H1 (cell line): ENCODE measurements at regions not wholly inside any gene's neighbourhood (a gene's known extent, or its start where the extent isn't known, plus 50 kb on each side); places are given as distances from the start of the nearest gene placed in this dataset.

ENCODE experiments used
- CTCF ChIA-PET: fragments of 300-600 bp; sonication (Branson Sonifier 250); formaldehyde crosslinking; loops from one replicate; lab custom pipeline; 2021; ENCODE audit not compliant: partially characterized antibody; lab: Charles Lee
- POLR2A ChIA-PET: fragments of 300-600 bp; sonication (Branson Sonifier 250); formaldehyde crosslinking; loops from one replicate; lab custom pipeline; 2021; ENCODE audit warnings: inconsistent platforms; ENCODE audit not compliant: partially characterized antibody; lab: Charles Lee
- DNase-seq, 2 experiments: peaks; one replicate each; pipeline versions ENCODE4 v3.0.0 to v3.0.0-alpha.2; 2010 to 2022; ENCODE audit warnings: low spot score in 2 of 2, low read depth in 1 of 2, mixed read lengths in 1 of 2
- FAIRE-seq: peaks from 2 replicates; lab custom pipeline; 2011; peaks lifted over from hg19 to GRCh38; lab: Jason Lieb, UNC
- H2AFZ ChIP-seq: 2 replicates; pipeline ENCODE4 v1.8.1; 2012; ENCODE audit warnings: low read length, inconsistent platforms
- H2AK5ac ChIP-seq: 2 replicates; pipeline ENCODE4 v1.6.1; 2013; ENCODE audit warnings: low read depth, low read length
- H2BK120ac ChIP-seq: replicated peaks from 2 replicates; pipeline ENCODE3; 2013; ENCODE audit warnings: low read depth, low read length, inconsistent platforms
- H2BK12ac ChIP-seq: 2 replicates; pipeline ENCODE4 v1.6.1; 2013; ENCODE audit warnings: low read depth, low read length
- H2BK15ac ChIP-seq: 2 replicates; pipeline ENCODE4 v1.6.1; 2013; ENCODE audit warnings: low read length
- H2BK20ac ChIP-seq: 2 replicates; pipeline ENCODE4 v1.6.1; 2013; ENCODE audit warnings: low read length
- H2BK5ac ChIP-seq: 2 replicates; pipeline ENCODE4 v1.6.1; 2013; ENCODE audit warnings: low read depth, low read length
- H3K14ac ChIP-seq: 2 replicates; pipeline ENCODE4 v1.6.1; 2013; ENCODE audit warnings: inconsistent platforms; ENCODE audit not compliant: insufficient read length
- H3K18ac ChIP-seq: 2 replicates; pipeline ENCODE4 v1.6.1; 2013; ENCODE audit warnings: low read length; ENCODE audit errors: extremely low read depth
- H3K23ac ChIP-seq: 2 replicates; pipeline ENCODE4 v1.6.1; 2013; ENCODE audit warnings: inconsistent platforms; ENCODE audit not compliant: insufficient read length
- H3K23me2 ChIP-seq: 2 replicates; pipeline ENCODE4 v1.6.1; 2013; ENCODE audit warnings: low read depth, low read length
- H3K27ac ChIP-seq: 2 replicates; pipeline ENCODE4 v1.6.1; 2011; ENCODE audit warnings: low read depth, low read length, inconsistent platforms
- H3K27me3 ChIP-seq, 4 experiments: replicated peaks in 1 of 4; 1 replicate in 1 of 4; 2 replicates in 3 of 4; pipeline versions ENCODE4 v1.6.1 to v1.8.1; 2011 to 2013; ENCODE audit warnings: low read length in 3 of 4, mild to moderate bottlenecking in 3 of 4, inconsistent platforms in 2 of 4, mixed read lengths in 2 of 4, moderate library complexity in 1 of 4; ENCODE audit not compliant: control insufficient read depth in 3 of 4, insufficient read depth in 3 of 4; ENCODE audit errors: extremely low read depth in 1 of 4
- H3K36me3 ChIP-seq, 4 experiments: 2 replicates each; pipeline versions ENCODE4 v1.6.1 to v1.8.1; 2011 to 2013; ENCODE audit warnings: mild to moderate bottlenecking in 4 of 4, low read length in 3 of 4, moderate library complexity in 2 of 4, control low read depth in 1 of 4, inconsistent platforms in 1 of 4; ENCODE audit not compliant: insufficient read depth in 4 of 4, control insufficient read depth in 2 of 4
- H3K4ac ChIP-seq: replicated peaks from 2 replicates; pipeline ENCODE3; 2013; ENCODE audit warnings: low read length, low read depth, mixed read lengths, inconsistent platforms; ENCODE audit not compliant: insufficient read length
- H3K4me1 ChIP-seq, 4 experiments: replicated peaks in 1 of 4; 1 replicate in 1 of 4; 2 replicates in 3 of 4; pipeline versions ENCODE4 v1.6.1 to v1.8.1; 2011 to 2013; ENCODE audit warnings: low read length in 3 of 4, inconsistent platforms in 2 of 4, mixed read lengths in 1 of 4; ENCODE audit not compliant: insufficient read depth in 4 of 4, control insufficient read depth in 3 of 4
- H3K4me2 ChIP-seq, 2 experiments: 2 replicates each; pipeline versions ENCODE4 v1.6.1 to v1.8.1; 2011 to 2013; ENCODE audit warnings: low read depth in 2 of 2, low read length in 2 of 2, control low read depth in 1 of 2, inconsistent platforms in 1 of 2, mild to moderate bottlenecking in 1 of 2; ENCODE audit not compliant: insufficient read depth in 1 of 2
- H3K4me3 ChIP-seq, 4 experiments: fragments of 200-600, 300-600 bp in 1 of 4; sonication (generic), shearing (Covaris generic), sonication (Bioruptor Twin) in 1 of 4; 2 replicates each; pipeline versions ENCODE4 v1.5.1 to v1.8.1; 2011 to 2016; ENCODE audit warnings: low read length in 4 of 4, low read depth in 3 of 4, control low read depth in 2 of 4, inconsistent platforms in 2 of 4, mild to moderate bottlenecking in 2 of 4, mixed read lengths in 1 of 4, moderate library complexity in 1 of 4; ENCODE audit not compliant: insufficient read depth in 2 of 4; ENCODE audit errors: extremely low read depth in 1 of 4
- H3K56ac ChIP-seq: replicated peaks from 2 replicates; pipeline ENCODE3; 2013; ENCODE audit warnings: low read depth, mild to moderate bottlenecking, mixed read lengths, low read length, inconsistent platforms; ENCODE audit not compliant: insufficient read length
- H3K79me1 ChIP-seq: 2 replicates; pipeline ENCODE4 v1.6.1; 2013; ENCODE audit warnings: low read depth, low read length, control low read depth
- H3K79me2 ChIP-seq, 2 experiments: 2 replicates each; pipeline versions ENCODE4 v1.6.1 to v1.8.1; 2012 to 2013; ENCODE audit warnings: low read length in 2 of 2, mild to moderate bottlenecking in 2 of 2, inconsistent platforms in 1 of 2; ENCODE audit not compliant: insufficient read depth in 2 of 2, control insufficient read depth in 1 of 2
- H3K9ac ChIP-seq, 4 experiments: replicated peaks in 1 of 4; 1 replicate in 1 of 4; 2 replicates in 3 of 4; pipeline versions ENCODE4 v1.6.1 to v1.8.1; 2011 to 2013; ENCODE audit warnings: low read depth in 3 of 4, low read length in 3 of 4, control low read depth in 2 of 4, mild to moderate bottlenecking in 2 of 4, moderate library complexity in 2 of 4, inconsistent platforms in 1 of 4; ENCODE audit errors: extremely low read depth in 1 of 4
- H3K9me3 ChIP-seq, 2 experiments: 2 replicates each; pipeline versions ENCODE4 v1.6.1 to v1.8.1; 2012 to 2013; ENCODE audit warnings: mild to moderate bottlenecking in 2 of 2, moderate library complexity in 2 of 2, control low read depth in 1 of 2, inconsistent platforms in 1 of 2, low read depth in 1 of 2, low read length in 1 of 2, mixed read lengths in 1 of 2; ENCODE audit not compliant: insufficient read depth in 2 of 2
- H4K20me1 ChIP-seq, 2 experiments: replicated peaks in 1 of 2; 2 replicates each; pipeline versions ENCODE3 to v1.8.1; 2011 to 2013; ENCODE audit warnings: inconsistent platforms in 2 of 2, low read length in 2 of 2, mild to moderate bottlenecking in 1 of 2; ENCODE audit not compliant: insufficient read depth in 2 of 2, control insufficient read depth in 1 of 2
- H4K5ac ChIP-seq: 2 replicates; pipeline ENCODE4 v1.6.1; 2013; ENCODE audit warnings: low read length, low read depth, mixed read lengths, inconsistent platforms; ENCODE audit not compliant: insufficient read length
- H4K8ac ChIP-seq: 2 replicates; pipeline ENCODE4 v1.8.0; 2013; ENCODE audit warnings: mild to moderate bottlenecking, moderate library complexity, low read length, inconsistent platforms; ENCODE audit not compliant: insufficient read depth; ENCODE audit errors: extremely low read depth
- H4K91ac ChIP-seq: replicated peaks from 2 replicates; pipeline ENCODE3; 2013; ENCODE audit warnings: low read length, mixed read lengths, inconsistent platforms; ENCODE audit not compliant: insufficient read length
- ASH2L ChIP-seq: fragments of 200-600, 300-600 bp; sonication (generic); IDR thresholded peaks from one replicate; pipeline ENCODE4 v1.7.1; 2017; ENCODE audit warnings: low read length
- BACH1 ChIP-seq: IDR thresholded peaks from 2 replicates; pipeline ENCODE4 v1.6.1; 2012; ENCODE audit warnings: low read length, improper control_type of control experiment
- CBX5 ChIP-seq: fragments of 300-800, 300-1000 bp; sonication (generic); IDR thresholded peaks from 2 replicates; pipeline ENCODE4 v1.7.1; 2016; ENCODE audit warnings: antibody characterized with exemption, low read length, low read depth
- EZH2 ChIP-seq: fragments of 200-600 bp; sonication (generic); IDR thresholded peaks from 2 replicates; pipeline ENCODE4 v1.7.1; 2012; ENCODE audit warnings: low read depth, mild to moderate bottlenecking, moderate library complexity, low read length, inconsistent platforms; ENCODE audit not compliant: severe bottlenecking
- GABPA ChIP-seq: IDR thresholded peaks from 2 replicates; pipeline ENCODE4 v1.6.1; 2011; ENCODE audit warnings: mild to moderate bottlenecking, low read length, moderate library complexity, borderline replicate concordance; ENCODE audit not compliant: insufficient read depth
- NANOG ChIP-seq: IDR thresholded peaks from 2 replicates; pipeline ENCODE4 v1.6.1; 2011; ENCODE audit warnings: low read length, low read depth, mild to moderate bottlenecking, inconsistent platforms; ENCODE audit not compliant: insufficient read depth, poor library complexity, severe bottlenecking
- RXRA ChIP-seq: IDR thresholded peaks from 2 replicates; pipeline ENCODE4 v1.6.1; 2011; ENCODE audit warnings: low read depth, mild to moderate bottlenecking, low read length, moderate library complexity; ENCODE audit not compliant: insufficient read depth
- SP4 ChIP-seq: IDR thresholded peaks from 2 replicates; pipeline ENCODE4 v1.6.1; 2012; ENCODE audit warnings: low read length, inconsistent platforms
- WGBS, 2 experiments: shearing (Covaris generic) in 1 of 2; methylation state at CpG; one replicate each; pipeline versions ENCODE4 v1.1.6 to v1.1.7; 2013 to 2015; ENCODE audit warnings: low lambda C conversion rate in 2 of 2, mixed read lengths in 2 of 2, inconsistent platforms in 1 of 2, low coverage in 1 of 2, missing lambda C conversion rate in 1 of 2; ENCODE audit not compliant: insufficient replicate concordance in 2 of 2, insufficient coverage in 1 of 2, insufficient read length in 1 of 2; ENCODE audit errors: extremely low coverage in 1 of 2, missing lambda C conversion rate in 1 of 2; 5-methylcytosine and 5-hydroxymethylcytosine counted together

DNA sequence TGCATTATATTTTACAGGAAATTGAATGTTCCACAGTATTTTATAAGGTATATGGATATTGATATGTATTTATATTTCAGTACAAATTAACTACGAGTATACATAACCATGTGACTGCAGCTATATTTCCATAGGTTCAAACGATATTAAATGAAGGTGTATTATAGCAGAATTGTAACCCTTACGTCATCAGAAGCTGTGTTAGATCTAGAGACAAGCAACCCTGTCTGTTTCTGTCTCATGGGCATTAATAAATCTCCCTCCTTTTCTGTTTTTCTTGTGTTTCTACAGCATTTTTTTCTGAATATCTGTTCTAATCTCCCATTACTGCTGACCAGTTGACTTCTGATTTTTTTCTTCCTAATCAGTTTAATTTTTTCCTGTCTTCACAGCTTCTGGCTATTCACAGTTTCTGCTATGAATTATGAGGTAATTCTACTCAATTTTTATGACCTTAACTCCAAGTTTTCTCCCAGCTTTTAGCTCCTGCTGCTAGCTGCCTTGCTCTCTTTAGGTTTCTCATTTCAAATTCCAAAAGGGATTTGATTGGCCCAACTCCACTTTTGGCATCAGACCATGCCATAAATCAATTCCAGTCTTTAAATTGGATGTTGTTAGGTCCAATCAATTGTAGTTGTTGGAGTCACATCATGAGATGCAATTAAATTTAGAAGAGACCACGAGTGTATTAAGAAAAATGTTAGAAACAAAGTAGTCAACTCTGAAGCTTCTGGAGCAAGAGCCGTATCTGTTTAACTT is 277.5 kb upstream of the ZSWIM2 start:
- Histone ChIP-seq H4K91ac (no peak overlapping the region), H2BK120ac (no peak overlapping the region), H3K4ac (no peak overlapping the region), H2BK12ac (no peak overlapping the region), H3K14ac (no peak overlapping the region), H2AK5ac (no peak overlapping the region), H3K36me3 (no peaks in the 10 kb centered on the region), H3K79me2 (no peaks in the 10 kb centered on the region), H4K5ac (no peak overlapping the region), H3K27ac (no peak overlapping the region), H4K20me1 (no peaks in the 10 kb centered on the region), H3K18ac (no peak overlapping the region), H2AFZ (no peak overlapping the region), H3K9ac (no peak overlapping the region), H2BK5ac (no peak overlapping the region), H4K8ac (no peak overlapping the region), H3K23ac (no peak overlapping the region), H3K9me3 (no peaks in the 10 kb centered on the region), H3K4me2 (no peak overlapping the region), H3K23me2 (no peaks in the 10 kb centered on the region), H3K4me3 (no peak overlapping the region), H2BK15ac (no peak overlapping the region), H3K56ac (no peak overlapping the region), H3K79me1 (no peaks in the 10 kb centered on the region), H3K4me1 (no peaks in the 10 kb centered on the region), H3K27me3 (peaks cover 0 to 1% (median 0%) of the 10 kb centered on the region in 4 experiments; a peak in 1 of 7 replicates), H2BK20ac (no peak overlapping the region)
- ChIA-PET POLR2A (no interaction called here), CTCF (interaction anchor here (1.2 to 2.4 kb wide), 3 partner anchors 8 to 264 kb away, joined by 3 to 9 read pairs (median 5); no protein-coding TSS in a partner anchor)
- no peak for DNase-seq
- 87% methylated on average over 5 of the region's 5 CpGs; no CpG with 5 or more reads in 1 of the 2 experiments for WGBS, 2 experiments
- no peak for FAIRE-seq
- no peak for TF ChIP-seq GABPA
- no peak for TF ChIP-seq NANOG
- no peak for TF ChIP-seq BACH1
- no peak for TF ChIP-seq EZH2
- no peak for TF ChIP-seq ASH2L
- no peak for TF ChIP-seq CBX5
- no peak for TF ChIP-seq RXRA
- TF ChIP-seq SP4: no peak
